Sciatic nerve (tissue), 2 donors: ENCODE measurements at regions not wholly inside any gene's neighbourhood (a gene's known extent, or its start where the extent isn't known, plus 50 kb on each side); places are given as distances from the start of the nearest gene placed in this dataset.

ENCODE experiments used
- ATAC-seq: fragments of 200-7000 bp; cut with Tn5 transposase; one replicate; pipeline ENCODE4 v1.9.1; 2020; ENCODE audit warnings: mild to moderate bottlenecking, moderate library complexity
- DNase-seq: peaks from one replicate; pipeline ENCODE4 v3.0.0-alpha.2; 2020; ENCODE audit warnings: low spot score
- intact Hi-C: fragments of 100-400 bp; cut with DNase I; formaldehyde crosslinking; loops from one replicate; pipeline ENCODE4 v1.14.2; 2022
- donor health status: DM: no; HTN: no; CAD: no.
- donor health status: DM: no; HTN: no; CAD: no.

- intact Hi-C loops, result no loop called here
- ATAC-seq, result no peak
- DNase-seq, result no peak
Measured at GRCh38 chr1:34441259-34442069, 264.8 kb downstream of the C1orf94 start.

GRCh38 chr1:34444516-34444915 lies 267.8 kb downstream of the C1orf94 start:
- DNase-seq (no peak), ATAC-seq (no peak)
- intact Hi-C loops, result no loop called here

- intact Hi-C loops, result no loop called here
- ATAC-seq (no peak), DNase-seq (no peak)
Measured at GRCh38 chr1:34450325-34450724, 273.6 kb downstream of the C1orf94 start.

GRCh38 chr1:34452451-34452850 lies 275.7 kb downstream of the C1orf94 start:
- ATAC-seq (no peak), DNase-seq (no peak)
- intact Hi-C loops, result no loop called here

GRCh38 chr1:34455121-34455520 lies 278.4 kb downstream of the C1orf94 start:
- intact Hi-C loops, result no loop called here
- no peak for ATAC-seq
- no peak for DNase-seq

GRCh38 chr1:34460193-34460592 lies 283.5 kb downstream of the C1orf94 start:
- intact Hi-C loops, result no loop called here
- ATAC-seq (no peak), DNase-seq (no peak)

GRCh38 chr1:34470401-34470800 lies 284.4 kb upstream of the GJB5 start:
- ATAC-seq (no peak), DNase-seq (no peak)
- intact Hi-C loops, result no loop called here

- ATAC-seq (no peak), DNase-seq (no peak)
- intact Hi-C loops, result no loop called here
Measured at GRCh38 chr1:34474566-34474965, 280.3 kb upstream of the GJB5 start.

- intact Hi-C loops, result no loop called here
- DNase-seq (no peak), ATAC-seq (no peak)
Measured at GRCh38 chr1:34476371-34476770, 278.5 kb upstream of the GJB5 start.

- ATAC-seq (no peak), DNase-seq (no peak)
- intact Hi-C loops, result no loop called here
Measured at GRCh38 chr1:34477632-34478141, 277.2 kb upstream of the GJB5 start.

- ATAC-seq, result no peak
- DNase-seq, result no peak
- intact Hi-C loops, result no loop called here
Measured at GRCh38 chr1:34478515-34479076, 276.3 kb upstream of the GJB5 start.

GRCh38 chr1:34479731-34480130 lies 275.1 kb upstream of the GJB5 start:
- no peak for DNase-seq
- intact Hi-C loops, result no loop called here
- no peak for ATAC-seq

GRCh38 chr1:34488080-34488708 lies 266.7 kb upstream of the GJB5 start:
- DNase-seq (no peak), ATAC-seq (no peak)
- intact Hi-C loops, result no loop called here

GRCh38 chr1:34500451-34500850 lies 254.4 kb upstream of the GJB5 start:
- intact Hi-C loops, result no loop called here
- ATAC-seq, result no peak
- DNase-seq, result no peak

GRCh38 chr1:34511802-34512201 lies 243.0 kb upstream of the GJB5 start:
- ATAC-seq (no peak), DNase-seq (no peak)
- intact Hi-C loops, result no loop called here

GRCh38 chr1:34518146-34518699 lies 236.6 kb upstream of the GJB5 start:
- DNase-seq (no peak), ATAC-seq (no peak)
- intact Hi-C loops, result no loop called here

- DNase-seq, result no peak
- ATAC-seq, result no peak
- intact Hi-C loops, result no loop called here
Measured at GRCh38 chr1:34520111-34520510, 234.7 kb upstream of the GJB5 start.

- intact Hi-C loops, result no loop called here
- ATAC-seq (no peak), DNase-seq (no peak)
Measured at GRCh38 chr1:34524783-34525182, 230.1 kb upstream of the GJB5 start.

- intact Hi-C loops, result no loop called here
- no peak for DNase-seq
- no peak for ATAC-seq
Measured at GRCh38 chr1:34529935-34530859, 224.7 kb upstream of the GJB5 start.
